ENCODE measurements at regions not wholly inside any gene's neighbourhood (a gene's known extent, or its start where the extent isn't known, plus 50 kb on each side); places are given as distances from the start of the nearest gene placed in this dataset.
A peak's percentile ranks its signal among the peaks of the same experiment; 100 is the strongest.

DNA sequence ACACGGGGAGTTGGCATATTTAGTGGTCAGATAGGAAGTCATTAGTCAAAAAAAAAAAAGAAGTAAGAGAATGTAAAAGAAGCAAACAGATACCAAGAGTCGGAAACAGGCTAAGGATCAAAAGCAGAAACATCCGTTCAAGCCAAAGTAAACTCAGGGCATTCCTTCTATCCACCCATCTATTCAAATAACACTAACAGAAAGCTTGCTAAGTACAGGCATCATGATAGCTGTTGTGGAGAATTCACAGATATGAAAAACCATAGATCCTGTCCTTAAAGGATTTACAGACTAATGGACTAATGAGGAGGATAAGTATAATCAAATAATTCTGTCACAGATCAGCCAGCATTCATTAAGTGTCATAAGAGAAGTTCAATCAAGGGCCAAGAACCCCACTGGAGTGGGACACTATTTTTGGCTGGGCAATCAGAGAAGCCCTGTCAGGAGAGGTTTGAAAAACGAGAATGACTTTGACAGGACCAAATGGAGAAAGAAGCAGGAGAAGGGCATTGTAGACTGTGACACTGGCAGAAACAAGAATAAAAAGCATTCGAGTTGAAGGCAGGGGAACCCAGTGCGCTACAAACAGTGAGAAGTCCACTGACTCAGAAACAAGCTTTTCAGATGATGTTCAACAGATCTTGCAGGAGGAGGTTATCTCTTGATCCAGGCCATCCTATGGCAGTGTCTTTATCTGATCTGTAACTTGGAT lies 154.2 kb upstream of the TSLP start:
- DNase-seq (ENCODE audit: low spot score): no peak
- TF ChIP-seq, protein P1, sequence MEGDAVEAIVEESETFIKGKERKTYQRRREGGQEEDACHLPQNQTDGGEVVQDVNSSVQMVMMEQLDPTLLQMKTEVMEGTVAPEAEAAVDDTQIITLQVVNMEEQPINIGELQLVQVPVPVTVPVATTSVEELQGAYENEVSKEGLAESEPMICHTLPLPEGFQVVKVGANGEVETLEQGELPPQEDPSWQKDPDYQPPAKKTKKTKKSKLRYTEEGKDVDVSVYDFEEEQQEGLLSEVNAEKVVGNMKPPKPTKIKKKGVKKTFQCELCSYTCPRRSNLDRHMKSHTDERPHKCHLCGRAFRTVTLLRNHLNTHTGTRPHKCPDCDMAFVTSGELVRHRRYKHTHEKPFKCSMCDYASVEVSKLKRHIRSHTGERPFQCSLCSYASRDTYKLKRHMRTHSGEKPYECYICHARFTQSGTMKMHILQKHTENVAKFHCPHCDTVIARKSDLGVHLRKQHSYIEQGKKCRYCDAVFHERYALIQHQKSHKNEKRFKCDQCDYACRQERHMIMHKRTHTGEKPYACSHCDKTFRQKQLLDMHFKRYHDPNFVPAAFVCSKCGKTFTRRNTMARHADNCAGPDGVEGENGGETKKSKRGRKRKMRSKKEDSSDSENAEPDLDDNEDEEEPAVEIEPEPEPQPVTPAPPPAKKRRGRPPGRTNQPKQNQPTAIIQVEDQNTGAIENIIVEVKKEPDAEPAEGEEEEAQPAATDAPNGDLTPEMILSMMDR (IDR thresholded peaks at IDR 0.05): no peak
- ATAC-seq (ENCODE audit: low FRiP score): no peak

DNA sequence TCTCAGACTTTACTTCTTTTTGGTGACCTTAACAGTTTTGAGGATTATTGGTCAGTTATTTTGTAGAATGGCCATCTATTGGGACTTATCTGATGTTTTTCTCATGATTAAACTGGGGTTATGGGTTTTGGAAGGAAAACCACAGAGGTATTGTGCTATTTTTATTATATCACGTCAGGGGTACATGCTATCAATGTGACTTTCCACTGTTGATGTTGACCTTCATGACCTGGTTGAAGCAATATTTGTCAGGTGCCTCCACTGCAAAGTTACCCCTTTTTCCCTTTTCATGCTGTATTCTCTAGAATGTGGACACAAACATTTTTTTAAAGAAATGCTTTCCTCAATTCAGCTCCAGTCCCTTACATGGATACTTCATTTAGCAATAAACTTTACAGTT lies 152.8 kb upstream of the TSLP start:
- no peak for ATAC-seq (ENCODE audit: low FRiP score)
- no peak for DNase-seq (ENCODE audit: low spot score)
- TF ChIP-seq, protein P1 (IDR thresholded peaks at IDR 0.05): no peak

DNA sequence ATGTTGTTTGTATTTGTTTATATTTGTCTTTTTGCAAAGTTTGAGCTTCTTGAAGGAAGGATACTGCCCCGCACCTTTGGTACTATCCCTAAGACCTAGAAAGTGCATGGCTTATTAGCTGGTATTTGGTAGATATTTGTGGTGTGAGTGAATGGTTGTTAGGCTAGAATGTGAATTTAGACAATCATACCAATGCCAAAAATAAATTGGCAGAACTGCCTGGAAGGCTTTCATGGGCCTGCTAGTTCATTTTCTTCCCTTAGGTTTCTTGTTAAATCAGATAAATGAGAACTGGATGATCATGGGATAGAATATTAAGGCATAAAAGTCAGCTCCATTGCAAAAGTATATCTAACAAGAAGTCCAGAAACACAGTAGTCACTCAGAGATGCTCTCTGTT lies 147.5 kb upstream of the TSLP start:
- TF ChIP-seq, protein P1 (IDR thresholded peaks at IDR 0.05): no peak
- ATAC-seq (ENCODE audit: low FRiP score) (no peak), DNase-seq (ENCODE audit: low spot score) (no peak)

DNA sequence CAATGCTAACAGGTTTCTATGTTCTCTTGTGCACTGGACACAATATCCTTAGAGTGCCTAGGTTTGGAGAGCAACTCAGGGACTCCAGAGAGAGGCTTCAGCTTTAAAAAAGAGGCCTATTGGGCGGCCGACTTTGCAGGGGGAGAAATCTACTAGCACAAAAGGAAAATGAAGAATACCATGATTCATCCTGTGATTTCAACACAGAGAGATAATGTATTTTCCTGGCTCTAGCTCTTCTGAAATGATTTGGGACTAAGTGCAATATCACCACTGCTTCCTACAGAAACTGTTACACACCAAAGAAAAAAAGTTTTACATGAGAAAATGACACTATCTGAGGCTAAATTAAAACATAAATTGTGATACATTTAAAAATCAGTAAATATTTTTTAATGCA lies 146.1 kb upstream of the TSLP start:
- TF ChIP-seq, protein P1 (IDR thresholded peaks at IDR 0.05): no peak
- DNase-seq (ENCODE audit: low spot score) (no peak), ATAC-seq (ENCODE audit: low FRiP score) (peak; percentile 80)

DNA sequence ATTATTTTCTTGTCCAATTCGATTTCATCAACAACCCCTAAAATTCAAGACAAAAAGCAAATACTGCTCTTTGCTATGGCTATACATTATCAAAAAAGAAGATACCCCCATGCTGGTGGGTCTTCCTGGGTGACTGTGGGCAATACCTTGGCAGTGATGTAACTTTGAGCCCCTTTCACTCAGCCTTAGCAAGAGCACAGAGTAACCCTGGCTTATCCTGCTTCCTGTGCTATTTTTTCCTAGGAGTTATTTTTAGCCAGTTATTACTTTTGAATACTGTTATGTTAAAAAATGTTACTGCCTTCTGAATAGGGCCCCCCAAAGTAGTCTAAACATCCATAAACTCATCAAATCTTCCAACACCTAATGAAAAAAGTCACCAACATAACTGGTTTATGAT lies 145.6 kb upstream of the TSLP start:
- ATAC-seq (ENCODE audit: low FRiP score) (no peak), DNase-seq (ENCODE audit: low spot score) (no peak)
- TF ChIP-seq, protein P1 (IDR thresholded peaks at IDR 0.05): no peak

DNA sequence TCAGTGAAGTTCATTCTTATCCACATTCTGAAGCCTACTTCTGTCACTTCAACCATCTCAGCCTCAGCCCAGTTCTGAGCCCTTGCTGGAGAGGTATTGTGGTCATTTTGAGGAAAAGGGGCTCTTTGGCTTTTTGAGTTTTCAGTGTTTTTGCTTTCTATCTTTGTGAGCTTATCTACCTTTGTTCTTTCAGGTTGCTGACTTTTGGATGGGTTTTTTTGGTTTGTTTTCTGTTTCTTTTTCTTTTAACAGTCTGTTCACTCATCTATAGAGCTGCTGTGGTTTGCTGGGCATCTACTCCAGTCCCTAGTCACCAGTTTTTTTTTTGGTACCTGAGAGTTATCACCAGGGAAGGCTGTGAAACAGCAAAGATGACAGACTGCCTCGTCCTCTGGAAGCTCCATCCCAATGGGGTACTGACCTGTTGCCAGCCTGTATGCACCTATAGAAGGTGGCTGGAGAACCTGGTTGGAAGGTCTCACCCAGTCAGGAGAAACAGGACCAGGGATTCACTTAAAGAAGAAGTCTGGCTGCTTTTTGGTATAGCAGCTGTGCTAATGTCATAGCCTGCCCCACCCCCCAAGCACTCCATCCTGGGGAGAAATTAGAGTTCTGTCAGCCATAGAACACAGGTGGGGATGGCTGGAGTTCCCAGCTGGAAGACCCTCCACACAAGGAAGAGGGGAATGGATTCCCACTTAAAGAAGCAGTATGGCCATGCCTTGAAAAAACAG lies 138.6 kb upstream of the TSLP start:
- DNase-seq (ENCODE audit: low spot score) (no peak), ATAC-seq (ENCODE audit: low FRiP score) (no peak)
- TF ChIP-seq, protein P1 (IDR thresholded peaks at IDR 0.05): no peak

DNA sequence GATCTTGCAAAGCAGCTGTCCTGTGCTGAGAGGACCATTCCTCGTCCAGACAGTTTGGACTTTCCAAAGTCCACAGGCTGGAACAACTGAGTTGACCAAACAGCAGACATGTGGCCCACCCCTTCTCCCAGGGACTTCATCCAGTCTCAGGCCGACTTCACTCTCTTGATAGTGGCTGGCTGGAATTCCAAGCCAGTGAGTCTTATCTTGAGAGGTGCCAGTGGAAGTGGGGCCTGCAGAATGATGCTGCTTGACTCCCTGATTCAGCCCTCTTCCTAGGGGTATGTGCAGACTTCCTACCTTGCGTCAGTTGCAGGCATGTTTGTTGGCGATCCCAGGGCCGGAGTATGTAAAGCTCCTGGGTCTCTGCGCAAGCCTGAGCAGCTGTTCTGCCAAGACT lies 131.4 kb upstream of the TSLP start:
- no peak for ATAC-seq (ENCODE audit: low FRiP score)
- TF ChIP-seq, protein P1 (IDR thresholded peaks at IDR 0.05): no peak
- no peak for DNase-seq (ENCODE audit: low spot score)

Data from omental fat pad (tissue), 3 donors.